ENCODE measurements at regions not wholly inside any gene's neighbourhood (a gene's known extent, or its start where the extent isn't known, plus 50 kb on each side); places are given as distances from the start of the nearest gene placed in this dataset.

DNA sequence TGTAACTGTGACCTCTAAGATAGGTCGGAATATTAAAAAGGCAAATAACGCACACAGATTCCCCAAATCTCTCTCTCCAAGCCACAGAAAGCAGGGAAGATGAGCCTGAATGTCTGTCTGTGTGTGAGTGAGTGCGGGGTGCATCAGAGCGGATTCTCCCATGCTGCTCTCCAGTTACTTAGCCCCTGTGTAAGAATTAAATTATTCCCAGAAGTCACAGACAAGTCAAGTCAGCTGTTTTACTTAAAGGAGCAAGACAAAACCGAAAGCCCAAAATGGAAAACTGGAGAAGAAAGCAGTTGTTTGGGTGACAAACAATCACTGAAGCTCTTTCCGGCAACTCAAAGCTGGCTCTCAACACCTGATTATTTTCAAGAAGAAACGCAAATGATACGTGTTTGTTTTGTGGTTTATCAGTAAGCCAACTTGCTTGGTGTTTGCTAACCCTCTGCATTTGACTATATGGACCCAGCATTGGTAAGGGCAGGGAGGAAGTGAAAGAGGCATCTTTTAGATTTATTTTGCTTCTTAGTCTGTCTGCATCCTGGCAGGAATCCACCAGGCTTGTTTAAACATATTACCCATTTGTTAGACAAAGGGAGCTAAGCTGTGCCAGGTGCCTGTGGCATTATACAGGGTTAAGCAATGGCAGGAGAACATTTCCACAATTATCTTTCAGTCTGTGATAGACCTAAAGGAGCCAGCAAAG lies 121.5 kb upstream of the CREB1 start:
- H3K27me3 Mint-ChIP-seq (ENCODE audit: unreplicated experiment), result no peaks in the 10 kb centered on the region
- no TSS peak for BruUV-seq (replicated peaks)
- no peaks in the 10 kb centered on the region for H3K4me1 Mint-ChIP-seq (ENCODE audit: low read depth, unreplicated experiment)
- TF ChIP-seq, protein P1, sequence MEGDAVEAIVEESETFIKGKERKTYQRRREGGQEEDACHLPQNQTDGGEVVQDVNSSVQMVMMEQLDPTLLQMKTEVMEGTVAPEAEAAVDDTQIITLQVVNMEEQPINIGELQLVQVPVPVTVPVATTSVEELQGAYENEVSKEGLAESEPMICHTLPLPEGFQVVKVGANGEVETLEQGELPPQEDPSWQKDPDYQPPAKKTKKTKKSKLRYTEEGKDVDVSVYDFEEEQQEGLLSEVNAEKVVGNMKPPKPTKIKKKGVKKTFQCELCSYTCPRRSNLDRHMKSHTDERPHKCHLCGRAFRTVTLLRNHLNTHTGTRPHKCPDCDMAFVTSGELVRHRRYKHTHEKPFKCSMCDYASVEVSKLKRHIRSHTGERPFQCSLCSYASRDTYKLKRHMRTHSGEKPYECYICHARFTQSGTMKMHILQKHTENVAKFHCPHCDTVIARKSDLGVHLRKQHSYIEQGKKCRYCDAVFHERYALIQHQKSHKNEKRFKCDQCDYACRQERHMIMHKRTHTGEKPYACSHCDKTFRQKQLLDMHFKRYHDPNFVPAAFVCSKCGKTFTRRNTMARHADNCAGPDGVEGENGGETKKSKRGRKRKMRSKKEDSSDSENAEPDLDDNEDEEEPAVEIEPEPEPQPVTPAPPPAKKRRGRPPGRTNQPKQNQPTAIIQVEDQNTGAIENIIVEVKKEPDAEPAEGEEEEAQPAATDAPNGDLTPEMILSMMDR (IDR thresholded peaks at IDR 0.05; ENCODE audit: unreplicated experiment), result no peak
- H3K27ac Mint-ChIP-seq (ENCODE audit: unreplicated experiment), result no peak overlapping the region
- CTCF ChIA-PET, result no interaction called here
- H3K4me3 Mint-ChIP-seq (ENCODE audit: low read depth, unreplicated experiment), result no peak overlapping the region
- H3K36me3 Mint-ChIP-seq (ENCODE audit: insufficient read depth, unreplicated experiment), result no peaks in the 10 kb centered on the region
- H3K9me3 Mint-ChIP-seq (ENCODE audit: low read depth, unreplicated experiment), result no peaks in the 10 kb centered on the region
- intact Hi-C loops (cut with micrococcal nuclease; ENCODE audit: unreplicated experiment), result no loop called here
- DNase-seq, result no peak

DNA sequence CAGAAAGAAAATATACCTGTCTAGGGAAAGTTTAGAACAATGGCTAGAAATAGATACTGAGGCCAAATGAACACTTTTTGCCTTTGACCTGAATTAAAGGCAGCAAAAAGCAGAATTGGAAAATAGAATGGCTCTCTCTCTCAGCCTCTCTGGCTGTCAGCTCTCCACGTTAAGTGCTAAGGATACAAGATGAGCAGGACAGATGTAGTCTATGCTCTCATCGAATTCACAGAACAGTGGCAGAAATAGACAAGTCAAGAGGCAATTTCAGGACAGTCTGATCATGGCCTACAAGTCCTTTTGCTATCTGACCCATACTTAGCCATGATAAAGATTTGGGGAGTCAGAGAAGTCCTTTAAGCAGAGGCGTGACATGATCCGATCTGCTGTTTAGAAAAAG lies 120.2 kb upstream of the CREB1 start:
- intact Hi-C loops (cut with micrococcal nuclease; ENCODE audit: unreplicated experiment), result no loop called here
- no TSS peak for BruUV-seq (replicated peaks)
- DNase-seq, result no peak
- Mint-ChIP-seq H3K27ac (ENCODE audit: unreplicated experiment) (no peak overlapping the region), H3K27me3 (ENCODE audit: unreplicated experiment) (no peaks in the 10 kb centered on the region), H3K9me3 (ENCODE audit: low read depth, unreplicated experiment) (no peaks in the 10 kb centered on the region), H3K4me1 (ENCODE audit: low read depth, unreplicated experiment) (no peaks in the 10 kb centered on the region), H3K36me3 (ENCODE audit: insufficient read depth, unreplicated experiment) (no peaks in the 10 kb centered on the region), H3K4me3 (ENCODE audit: low read depth, unreplicated experiment) (no peak overlapping the region)
- CTCF ChIA-PET, result no interaction called here
- TF ChIP-seq, protein P1 (IDR thresholded peaks at IDR 0.05; ENCODE audit: unreplicated experiment), result no peak

DNA sequence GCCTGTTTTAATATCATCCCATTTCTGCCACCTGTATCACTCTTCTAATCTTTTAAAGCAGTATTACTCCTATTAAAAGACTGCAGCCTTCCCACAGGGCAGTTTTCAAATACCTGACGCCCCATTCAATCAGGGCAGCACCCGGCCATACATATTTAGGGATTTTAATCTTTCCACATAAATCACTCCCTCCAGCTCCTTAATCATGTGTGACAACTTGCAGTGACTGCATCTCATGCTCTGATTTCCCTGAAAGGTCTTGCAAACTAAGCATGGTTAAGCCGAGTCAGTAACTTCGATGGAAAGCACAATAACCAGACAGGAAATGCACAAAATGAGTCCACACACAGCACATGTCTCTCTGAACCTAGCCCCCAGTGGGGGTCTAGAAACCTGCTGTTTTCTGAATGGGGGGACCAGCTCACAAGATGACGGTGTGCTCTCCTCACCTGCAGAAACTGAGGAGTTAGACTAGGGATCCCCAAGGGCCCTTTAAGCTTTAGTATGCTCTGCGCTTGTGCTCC lies 116.9 kb upstream of the CREB1 start:
- H3K4me3 Mint-ChIP-seq (ENCODE audit: low read depth, unreplicated experiment), result no peak overlapping the region
- H3K4me1 Mint-ChIP-seq (ENCODE audit: low read depth, unreplicated experiment), result no peaks in the 10 kb centered on the region
- TF ChIP-seq, protein P1 (IDR thresholded peaks at IDR 0.05; ENCODE audit: unreplicated experiment), result no peak
- BruUV-seq (replicated peaks), result no TSS peak
- intact Hi-C loops (cut with micrococcal nuclease; ENCODE audit: unreplicated experiment), result no loop called here
- CTCF ChIA-PET, result no interaction called here
- H3K27me3 Mint-ChIP-seq (ENCODE audit: unreplicated experiment), result no peaks in the 10 kb centered on the region
- no peak overlapping the region for H3K27ac Mint-ChIP-seq (ENCODE audit: unreplicated experiment)
- DNase-seq, result no peak
- H3K36me3 Mint-ChIP-seq (ENCODE audit: insufficient read depth, unreplicated experiment), result no peaks in the 10 kb centered on the region
- H3K9me3 Mint-ChIP-seq (ENCODE audit: low read depth, unreplicated experiment), result no peaks in the 10 kb centered on the region

DNA sequence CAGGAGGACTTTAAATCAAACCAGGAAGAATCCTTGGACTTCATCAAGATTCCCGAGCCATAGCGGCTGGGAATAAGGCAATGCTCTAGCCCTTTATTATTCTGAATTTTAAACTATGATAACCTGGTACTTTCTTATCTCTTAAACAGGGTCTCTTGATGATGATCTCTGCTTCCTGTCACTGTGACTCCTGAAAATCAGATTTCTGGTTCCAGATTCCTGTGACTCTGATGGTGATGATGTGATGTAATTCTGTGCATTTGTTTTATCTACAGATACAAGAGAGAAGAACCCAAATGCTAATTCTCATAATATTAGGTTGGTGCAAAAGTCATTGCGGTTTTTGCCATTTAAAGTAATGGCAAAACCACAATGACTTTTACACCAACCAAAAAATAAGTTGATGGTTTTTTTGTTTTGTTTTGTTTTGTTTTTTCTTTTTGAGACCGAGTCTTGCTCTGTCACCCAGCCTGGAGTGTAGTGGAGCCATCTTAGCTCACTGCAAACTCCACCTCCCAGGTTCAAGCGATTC lies 116.3 kb upstream of the CREB1 start:
- H3K9me3 Mint-ChIP-seq (ENCODE audit: low read depth, unreplicated experiment), result no peaks in the 10 kb centered on the region

More for the DNA sequence above, 116.3 kb upstream of the CREB1 start:
- CTCF ChIA-PET, result no interaction called here
- H3K27ac Mint-ChIP-seq (ENCODE audit: unreplicated experiment), result no peak overlapping the region
- DNase-seq, result no peak
- H3K27me3 Mint-ChIP-seq (ENCODE audit: unreplicated experiment), result no peaks in the 10 kb centered on the region
- H3K4me3 Mint-ChIP-seq (ENCODE audit: low read depth, unreplicated experiment), result no peak overlapping the region
- intact Hi-C loops (cut with micrococcal nuclease; ENCODE audit: unreplicated experiment), result no loop called here
- H3K4me1 Mint-ChIP-seq (ENCODE audit: low read depth, unreplicated experiment), result no peaks in the 10 kb centered on the region
- no TSS peak for BruUV-seq (replicated peaks)
- TF ChIP-seq, protein P1 (IDR thresholded peaks at IDR 0.05; ENCODE audit: unreplicated experiment), result no peak
- H3K36me3 Mint-ChIP-seq (ENCODE audit: insufficient read depth, unreplicated experiment), result no peaks in the 10 kb centered on the region
